NCI-H2107 treated with DMSO at 0.1 percent for 48 hours (cell line): ENCODE measurements at regions not wholly inside any gene's neighbourhood (a gene's known extent, or its start where the extent isn't known, plus 50 kb on each side); places are given as distances from the start of the nearest gene placed in this dataset.
"Not testable (repeated sequence)": the region's sequence is repeated elsewhere in the genome, so short reads cannot be mapped to it uniquely, and the experiment has no call there.

Experiments used
- DNase-seq: peaks from one replicate; lab custom pipeline; 2025; ENCODE audit not compliant: unreplicated experiment; lab: John Stamatoyannopoulos, UW

DNA sequence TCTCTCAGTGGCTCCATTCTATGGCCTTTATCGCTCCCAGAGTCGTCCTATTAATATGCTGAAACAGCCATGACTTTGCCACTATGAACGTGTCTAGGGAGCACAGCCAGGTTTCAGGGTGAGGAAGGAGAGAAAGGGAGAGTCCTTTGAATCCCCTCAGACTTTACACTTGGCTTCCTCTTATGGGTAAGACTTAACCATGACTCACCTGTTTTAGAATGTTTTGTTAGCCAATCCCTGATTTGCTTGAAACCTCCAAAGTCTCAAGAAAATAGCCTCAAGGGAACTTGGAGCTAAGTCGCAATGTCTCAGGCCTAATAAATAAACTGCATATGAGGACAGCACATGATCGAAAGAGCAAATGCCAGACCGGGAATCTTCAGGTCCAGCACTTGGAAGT is 131.2 kb upstream of the RCN1 start:
- DNase-seq: no peak

GRCh38 chr11:31958076-31958735 is 132.7 kb upstream of the RCN1 start:
- DNase-seq: no peak

DNA sequence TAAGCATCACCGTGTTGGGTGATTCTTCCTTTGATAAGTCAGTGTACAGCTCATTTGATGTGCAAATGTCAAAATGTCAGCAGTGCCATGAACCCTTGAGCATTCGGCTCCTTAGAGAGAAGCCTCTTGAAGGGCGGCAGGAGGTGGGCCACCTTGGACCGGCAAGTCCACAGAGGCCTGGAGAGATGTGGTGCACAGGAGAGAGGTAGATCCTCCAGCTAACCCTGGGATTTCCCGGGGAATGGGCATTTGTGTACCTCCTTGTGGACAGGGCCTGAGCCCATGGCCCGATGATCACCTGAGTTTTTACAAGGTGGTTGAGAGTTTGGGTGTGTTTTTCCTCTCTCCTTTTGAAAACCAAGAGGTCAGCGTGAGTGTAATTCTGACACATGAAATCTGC is 133.2 kb upstream of the RCN1 start:
- no peak for DNase-seq

DNA sequence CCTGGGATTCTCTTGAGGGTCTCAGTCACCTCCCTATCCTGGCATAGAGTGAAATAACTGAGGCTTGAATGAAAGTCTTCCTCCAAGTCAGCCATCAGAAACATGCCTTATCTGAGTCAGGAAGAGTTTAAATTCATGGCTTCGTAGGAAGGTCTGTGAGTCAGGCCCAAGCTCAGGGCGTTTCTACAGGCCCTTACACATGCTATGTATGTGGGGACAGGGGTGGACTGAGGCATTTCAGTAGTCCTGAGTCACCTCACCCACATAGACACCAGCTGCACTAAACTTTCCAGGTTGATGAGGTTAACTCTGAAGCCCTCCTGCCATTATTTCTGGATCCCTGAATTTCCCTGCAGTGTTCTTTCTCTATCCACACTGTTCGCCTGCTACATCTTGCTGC is 134.6 kb upstream of the RCN1 start:
- DNase-seq: no peak

GRCh38 chr11:31955838-31956237 is 135.0 kb upstream of the RCN1 start:
- no peak for DNase-seq

- DNase-seq: no peak
Observed at GRCh38 chr11:31953803-31954327, 137.0 kb upstream of the RCN1 start.

- DNase-seq: not testable (repeated sequence)
Observed at GRCh38 chr11:31949733-31950200, 138.6 kb upstream of the PAX6 start.

DNA sequence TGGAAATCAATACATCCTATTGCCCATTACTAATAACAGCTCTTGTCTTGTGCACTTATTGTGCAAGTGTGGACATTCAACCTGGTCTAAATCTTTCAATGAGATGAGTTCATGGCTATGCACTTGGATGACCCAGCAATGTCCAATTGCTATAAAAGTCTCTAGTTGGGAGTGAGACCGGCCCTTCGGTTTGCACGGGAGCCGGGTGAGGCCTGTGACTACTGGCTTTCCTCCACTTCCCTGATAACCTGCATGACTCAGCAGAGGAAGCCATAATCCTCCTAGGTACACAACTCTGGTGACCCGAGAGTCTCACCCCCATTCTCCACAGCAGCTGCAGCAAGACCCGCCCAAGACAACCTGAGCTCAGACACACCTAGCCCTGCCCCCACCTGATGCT is 135.9 kb upstream of the PAX6 start:
- DNase-seq: no peak

DNA sequence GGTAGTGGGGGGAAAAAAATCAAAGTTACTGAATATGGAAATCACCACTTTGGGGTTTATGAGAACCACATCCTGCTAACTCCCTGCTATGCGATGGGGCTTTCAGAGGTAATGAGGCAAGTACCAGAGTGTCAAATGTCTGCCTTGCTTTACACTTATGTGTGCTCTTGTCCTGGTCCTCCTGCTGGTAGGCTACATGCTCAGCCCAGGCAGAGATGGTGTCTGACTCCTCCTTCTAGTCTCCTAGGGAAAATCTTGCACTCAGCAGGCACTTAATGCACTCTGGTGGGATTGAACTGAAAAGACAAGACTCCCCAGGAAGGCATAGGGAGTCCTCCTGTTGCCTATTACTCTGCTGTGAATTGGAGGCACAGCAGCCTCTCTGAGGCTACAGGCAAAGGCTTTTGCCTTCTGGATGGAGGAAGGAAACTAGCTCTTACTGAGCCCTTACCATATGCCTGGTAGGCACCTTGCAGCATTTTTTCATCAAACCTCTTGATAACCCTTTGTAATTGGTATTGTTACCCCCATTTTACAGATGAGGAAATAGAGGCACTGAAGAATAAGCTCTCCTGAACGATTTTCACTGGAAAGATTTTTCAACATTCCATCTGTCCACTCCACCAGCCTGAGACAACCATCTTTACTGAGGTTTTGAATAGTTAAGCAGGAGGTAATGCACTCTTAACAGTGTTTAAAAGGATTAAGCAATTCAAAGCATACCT is 132.1 kb upstream of the PAX6 start:
- DNase-seq: peak; percentile 56

DNA sequence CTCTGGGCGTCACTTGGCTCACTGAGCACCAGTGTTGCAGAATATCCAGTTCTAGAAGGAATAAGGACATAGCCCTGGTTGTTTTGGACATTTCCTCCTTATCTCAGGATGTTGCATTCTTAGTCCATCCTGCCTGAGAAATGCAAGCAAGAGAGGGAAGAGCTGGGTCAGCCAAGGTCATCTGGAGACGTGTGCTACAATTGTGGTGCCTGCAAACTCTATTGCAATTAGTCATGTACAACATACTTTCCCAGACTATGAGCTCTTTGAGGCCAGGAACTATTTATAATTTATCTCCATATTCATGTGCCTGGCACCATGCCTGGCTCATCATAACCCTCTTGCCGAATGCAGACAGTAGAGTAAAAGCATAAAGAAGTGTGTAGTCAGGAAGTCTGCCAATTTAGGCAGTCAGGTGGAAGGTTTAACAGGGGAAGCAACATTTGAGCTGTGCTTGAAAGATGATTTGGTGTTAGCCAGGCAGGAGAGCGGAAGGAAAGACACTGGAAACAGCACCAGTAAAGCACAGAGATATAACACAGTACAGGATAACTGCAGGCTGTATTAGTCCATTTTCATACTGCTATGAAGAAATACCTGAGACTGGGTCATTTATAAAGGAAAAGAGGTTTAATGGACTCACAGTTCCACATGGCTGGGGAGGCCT is 129.4 kb upstream of the PAX6 start:
- DNase-seq: no peak

GRCh38 chr11:31939004-31939403 is 127.9 kb upstream of the PAX6 start:
- no peak for DNase-seq

DNA sequence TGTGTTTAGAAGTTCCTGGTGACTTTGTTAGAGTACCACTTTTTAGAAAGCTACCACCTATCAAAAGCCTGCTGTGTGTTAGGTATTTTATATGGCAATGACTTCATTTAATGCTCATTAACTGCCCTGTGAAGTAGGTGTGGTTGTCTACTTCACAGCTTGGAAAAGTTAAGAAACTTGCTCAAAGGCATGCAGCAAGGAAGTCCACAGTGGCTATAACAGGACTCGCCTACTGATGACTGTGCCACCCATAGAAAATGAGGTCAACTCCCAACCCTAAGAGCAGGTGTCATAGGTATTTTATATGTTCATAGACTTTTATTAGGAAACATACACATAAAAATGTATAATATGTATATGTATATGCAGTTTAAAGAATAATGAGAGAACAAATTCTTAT is 125.2 kb upstream of the PAX6 start:
- no peak for DNase-seq

DNA sequence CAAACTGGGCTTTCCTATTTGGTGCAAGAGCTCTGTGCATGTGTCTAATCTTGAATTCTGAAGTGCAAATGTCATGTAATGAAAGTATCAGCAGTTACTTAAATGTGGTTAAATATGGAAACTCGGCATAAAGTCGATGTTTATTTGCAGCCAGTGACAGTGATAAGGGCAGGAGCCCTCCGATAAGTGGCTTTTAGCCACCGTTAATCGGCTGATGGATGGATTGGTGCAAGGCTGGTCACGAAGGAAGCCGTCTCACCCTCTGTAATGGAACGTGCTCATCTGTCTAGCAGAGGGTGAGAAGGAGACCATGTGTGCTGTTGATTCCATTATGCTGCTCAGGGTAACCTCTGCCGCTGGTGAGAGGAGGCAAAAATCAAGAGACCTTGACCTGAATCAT is 121.8 kb upstream of the PAX6 start:
- DNase-seq: no peak

DNA sequence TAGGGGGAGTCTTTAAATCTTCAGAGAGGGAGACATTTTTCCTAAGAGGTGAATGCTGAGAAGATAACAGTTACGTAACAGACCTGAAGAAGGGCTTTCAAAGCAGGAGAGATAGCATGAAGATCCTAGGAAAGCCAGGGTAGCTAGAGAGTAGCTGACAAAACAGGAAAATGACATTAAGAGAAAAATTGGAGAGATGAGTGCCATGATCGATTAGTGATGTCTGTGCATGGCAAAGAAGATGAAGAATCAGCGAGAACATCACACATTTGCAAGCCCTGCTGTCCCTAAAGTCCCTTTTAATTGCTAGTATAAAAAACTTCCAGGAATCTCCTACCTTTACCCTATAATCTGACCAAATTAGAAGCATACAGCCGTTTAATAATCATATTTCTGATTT is 116.9 kb upstream of the PAX6 start:
- no peak for DNase-seq

GRCh38 chr11:31926816-31927528 is 115.8 kb upstream of the PAX6 start:
- DNase-seq: no peak

GRCh38 chr11:31926106-31926505 is 115.0 kb upstream of the PAX6 start:
- DNase-seq: no peak

DNA sequence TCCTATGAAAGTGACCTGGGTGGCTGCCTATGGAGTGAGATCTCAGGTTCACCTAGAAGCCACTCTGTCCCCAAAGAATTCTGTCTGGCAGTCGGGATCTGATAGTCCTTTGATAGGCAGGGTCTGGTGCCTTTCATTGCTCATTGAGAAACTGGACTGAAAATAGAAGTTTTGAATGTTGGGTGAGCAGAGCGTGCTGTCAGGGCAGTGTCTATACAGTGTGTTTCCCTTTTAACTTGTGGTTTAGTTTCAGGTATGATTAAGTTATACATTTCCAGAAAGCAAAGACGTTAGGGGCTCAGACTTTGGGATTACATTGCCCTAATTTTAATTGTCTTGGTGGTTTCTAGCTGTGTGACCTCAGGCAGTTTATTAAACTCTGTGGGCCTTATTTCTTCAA is 111.3 kb upstream of the PAX6 start:
- DNase-seq: no peak

DNA sequence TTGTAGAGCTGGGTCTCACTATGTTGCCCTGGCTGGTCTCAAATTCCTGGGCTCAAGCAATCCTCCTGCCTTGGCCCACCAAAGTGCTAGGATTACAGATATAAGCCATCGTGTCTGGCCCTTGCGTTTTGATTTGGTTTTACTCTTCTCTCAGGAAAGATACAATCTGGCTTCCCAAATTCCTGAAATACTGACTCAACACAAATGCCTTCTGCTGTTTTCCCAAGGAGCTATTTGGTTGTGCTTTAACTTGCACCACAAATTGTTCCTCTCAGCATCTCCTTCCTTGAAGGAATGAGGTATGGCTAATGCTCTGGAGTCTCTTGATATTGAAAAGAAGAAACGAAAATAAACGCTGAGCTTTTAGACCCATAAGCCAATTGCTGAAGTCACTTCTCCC is 110.0 kb upstream of the PAX6 start:
- DNase-seq: no peak

DNA sequence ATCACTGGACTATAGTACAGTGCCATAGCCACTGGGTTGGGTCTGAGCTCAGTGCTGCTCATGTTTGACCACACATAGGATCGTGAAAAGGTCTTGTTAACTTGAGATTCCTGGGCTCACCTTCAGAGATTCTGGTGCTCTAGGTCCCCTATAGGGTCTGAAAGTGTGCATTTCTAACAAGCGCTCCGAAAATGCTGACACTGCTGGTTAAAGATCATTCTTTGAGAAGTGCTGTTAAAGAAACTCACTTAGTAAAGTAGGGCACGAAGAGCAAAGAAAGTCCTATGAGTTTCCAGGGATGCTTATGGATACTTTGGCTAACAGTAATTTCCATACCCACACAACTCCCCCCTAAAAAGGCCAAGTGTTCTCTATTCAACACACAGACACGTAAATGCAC is 108.1 kb upstream of the PAX6 start:
- no peak for DNase-seq

DNA sequence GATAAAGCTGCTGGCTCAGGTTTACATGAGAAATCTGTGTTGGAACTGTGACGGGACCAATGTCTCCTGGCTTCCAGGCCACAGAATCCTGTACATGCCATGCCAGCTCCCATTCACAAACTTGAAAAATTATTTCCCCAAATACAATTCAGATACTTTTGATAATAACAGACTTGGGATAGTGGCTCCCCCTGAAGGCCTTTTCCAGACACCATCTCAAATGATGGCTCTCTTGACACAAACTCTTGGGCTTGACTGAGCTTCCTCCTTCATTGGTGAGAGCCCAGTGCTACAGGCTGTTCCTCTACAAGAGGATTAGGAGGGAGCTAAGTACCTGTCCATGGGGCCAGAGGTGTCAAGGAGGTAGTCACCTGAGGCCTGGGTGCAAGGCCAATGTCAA is 104.7 kb upstream of the PAX6 start:
- DNase-seq: no peak

DNA sequence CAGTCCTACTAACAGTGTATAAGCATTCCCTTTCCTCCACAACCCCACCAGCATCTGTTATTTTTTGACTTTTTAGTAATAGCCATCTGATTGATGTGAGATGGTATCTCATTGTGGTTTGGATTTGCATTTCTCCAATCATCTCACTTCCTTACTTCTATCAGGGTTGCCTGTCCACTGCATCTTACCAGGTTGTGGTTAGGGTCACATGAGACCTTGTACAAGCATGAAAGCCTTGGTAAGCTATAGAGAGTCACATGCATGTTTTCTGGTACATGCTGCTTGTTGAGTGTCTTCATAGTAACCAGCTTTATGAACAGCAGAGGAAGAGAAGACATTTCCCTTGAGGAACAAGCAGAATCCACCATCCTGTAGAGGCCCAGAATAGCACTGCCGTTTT is 102.9 kb upstream of the PAX6 start:
- no peak for DNase-seq
